ENCODE measurements at regions not wholly inside any gene's neighbourhood (a gene's known extent, or its start where the extent isn't known, plus 50 kb on each side); places are given as distances from the start of the nearest gene placed in this dataset.

DNA sequence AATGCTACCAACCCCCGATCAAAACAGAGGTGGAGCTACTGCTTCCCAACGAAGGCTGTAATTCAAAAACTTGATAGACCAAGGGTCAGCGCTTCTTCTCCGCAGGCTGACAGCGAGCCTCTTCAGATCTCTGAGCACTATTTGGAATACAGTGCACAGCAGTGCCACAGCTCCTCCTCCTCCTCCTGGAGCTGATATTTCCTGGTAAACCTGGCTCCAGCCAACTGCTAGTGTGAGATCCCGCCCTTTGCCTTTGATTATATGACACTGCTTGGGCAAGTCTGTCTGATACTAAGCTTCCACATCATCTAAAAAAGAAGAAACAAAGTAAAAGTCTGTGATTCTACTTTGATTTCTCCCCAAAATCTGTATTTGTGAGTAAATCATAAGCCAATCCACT, 710.5 kb downstream of the DACH1 start:
- Histone ChIP-seq H3K79me2 (ENCODE audit: insufficient read depth, low read length) (no peaks in the 10 kb centered on the region), H3K4me3 (ENCODE audit: insufficient read depth, low read length) (no peak overlapping the region), H3K27me3 (ENCODE audit: insufficient read depth, low read length) (no peaks in the 10 kb centered on the region), H3K9me3 (ENCODE audit: low read depth, low read length) (peaks cover 3% of the 10 kb centered on the region), H2AFZ (ENCODE audit: low read length) (no peak overlapping the region), H3K36me3 (ENCODE audit: insufficient read depth, low read length) (no peaks in the 10 kb centered on the region), H3K4me1 (ENCODE audit: insufficient read depth, low read length) (no peaks in the 10 kb centered on the region), H4K20me1 (ENCODE audit: insufficient read depth, low read length) (no peaks in the 10 kb centered on the region), H3K4me2 (ENCODE audit: insufficient read depth, low read length) (no peak overlapping the region), H3K27ac (ENCODE audit: low read depth, low read length) (no peak overlapping the region)
- DNase-seq (ENCODE audit: insufficient read length, low spot score, missing footprints) = no peak
- no peak for TF ChIP-seq CTCF (IDR thresholded peaks at IDR 0.05; ENCODE audit: extremely low read depth, low read depth, low read length)

DNA sequence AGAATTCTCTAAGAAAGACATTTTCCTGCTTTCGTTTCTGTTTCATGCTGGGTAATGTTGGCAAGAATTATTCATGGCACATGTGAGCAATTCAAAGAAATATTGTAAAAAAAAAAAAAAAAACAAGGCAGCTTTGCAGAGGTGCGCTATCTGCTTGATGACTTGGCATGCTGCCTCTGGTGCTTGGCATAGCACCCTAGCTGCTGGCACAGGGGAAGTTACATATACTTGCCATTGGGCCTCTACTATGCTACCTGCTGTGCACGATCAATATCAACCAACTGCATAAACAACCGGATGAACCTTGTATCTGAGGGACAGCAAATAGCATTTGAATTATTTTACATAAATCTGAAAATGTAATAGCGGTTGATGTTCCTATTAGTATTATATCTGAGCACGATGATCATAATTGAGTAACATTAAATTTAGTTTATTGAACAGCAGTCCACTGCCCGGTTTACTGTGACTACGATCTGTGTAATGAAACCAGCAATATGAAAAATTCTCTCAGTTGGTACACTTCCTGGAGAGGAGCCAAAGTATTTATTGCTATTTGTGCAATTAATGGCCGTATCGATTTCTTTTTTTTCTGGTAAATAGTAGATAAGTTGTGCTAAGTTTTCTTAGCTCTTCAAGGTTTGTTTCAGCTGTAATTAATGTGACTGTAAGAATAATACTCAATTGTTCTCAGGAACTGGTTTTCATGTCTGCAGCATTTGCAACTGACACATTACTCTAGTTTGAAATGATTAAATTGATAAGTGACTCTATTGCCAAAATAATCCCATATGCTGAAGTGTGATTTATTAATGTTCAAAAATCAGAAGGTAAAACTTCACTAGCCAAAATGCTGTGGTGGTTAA, 717.3 kb downstream of the DACH1 start:
- peaks cover 3% of the 10 kb centered on the region for H3K9me3 ChIP-seq (ENCODE audit: low read depth, low read length)
- no peaks in the 10 kb centered on the region for H3K36me3 ChIP-seq (ENCODE audit: insufficient read depth, low read length)
- no peaks in the 10 kb centered on the region for H3K27me3 ChIP-seq (ENCODE audit: insufficient read depth, low read length)
- H3K4me3 ChIP-seq (ENCODE audit: insufficient read depth, low read length) = no peak overlapping the region
- no peaks in the 10 kb centered on the region for H3K4me1 ChIP-seq (ENCODE audit: insufficient read depth, low read length)
- no peak for TF ChIP-seq CTCF (IDR thresholded peaks at IDR 0.05; ENCODE audit: extremely low read depth, low read depth, low read length)
- H4K20me1 ChIP-seq (ENCODE audit: insufficient read depth, low read length) = no peaks in the 10 kb centered on the region
- H2AFZ ChIP-seq (ENCODE audit: low read length) = no peak overlapping the region
- no peak for DNase-seq (ENCODE audit: insufficient read length, low spot score, missing footprints)
- no peaks in the 10 kb centered on the region for H3K79me2 ChIP-seq (ENCODE audit: insufficient read depth, low read length)
- H3K4me2 ChIP-seq (ENCODE audit: insufficient read depth, low read length) = no peak overlapping the region
- H3K27ac ChIP-seq (ENCODE audit: low read depth, low read length) = no peak overlapping the region

GRCh38 chr13:71149046-71149445, 718.0 kb downstream of the DACH1 start:
- Histone ChIP-seq H3K36me3 (ENCODE audit: insufficient read depth, low read length) (no peaks in the 10 kb centered on the region), H3K9me3 (ENCODE audit: low read depth, low read length) (peaks cover 3% of the 10 kb centered on the region), H2AFZ (ENCODE audit: low read length) (no peak overlapping the region), H3K4me3 (ENCODE audit: insufficient read depth, low read length) (no peak overlapping the region), H3K4me1 (ENCODE audit: insufficient read depth, low read length) (no peaks in the 10 kb centered on the region), H3K79me2 (ENCODE audit: insufficient read depth, low read length) (no peaks in the 10 kb centered on the region), H3K27me3 (ENCODE audit: insufficient read depth, low read length) (no peaks in the 10 kb centered on the region), H4K20me1 (ENCODE audit: insufficient read depth, low read length) (no peaks in the 10 kb centered on the region), H3K4me2 (ENCODE audit: insufficient read depth, low read length) (no peak overlapping the region), H3K27ac (ENCODE audit: low read depth, low read length) (no peak overlapping the region)
- DNase-seq (ENCODE audit: insufficient read length, low spot score, missing footprints) = no peak
- no peak for TF ChIP-seq CTCF (IDR thresholded peaks at IDR 0.05; ENCODE audit: extremely low read depth, low read depth, low read length)

GRCh38 chr13:71148396-71148795, 718.6 kb downstream of the DACH1 start:
- H3K36me3 ChIP-seq (ENCODE audit: insufficient read depth, low read length) = no peaks in the 10 kb centered on the region
- no peaks in the 10 kb centered on the region for H3K4me1 ChIP-seq (ENCODE audit: insufficient read depth, low read length)
- H3K9me3 ChIP-seq (ENCODE audit: low read depth, low read length) = peaks cover 3% of the 10 kb centered on the region
- no peak overlapping the region for H3K4me3 ChIP-seq (ENCODE audit: insufficient read depth, low read length)
- TF ChIP-seq CTCF (IDR thresholded peaks at IDR 0.05; ENCODE audit: extremely low read depth, low read depth, low read length) = no peak
- no peak overlapping the region for H3K4me2 ChIP-seq (ENCODE audit: insufficient read depth, low read length)
- no peak for DNase-seq (ENCODE audit: insufficient read length, low spot score, missing footprints)
- H2AFZ ChIP-seq (ENCODE audit: low read length) = no peak overlapping the region
- H3K27me3 ChIP-seq (ENCODE audit: insufficient read depth, low read length) = no peaks in the 10 kb centered on the region
- no peak overlapping the region for H3K27ac ChIP-seq (ENCODE audit: low read depth, low read length)
- H3K79me2 ChIP-seq (ENCODE audit: insufficient read depth, low read length) = no peaks in the 10 kb centered on the region
- no peaks in the 10 kb centered on the region for H4K20me1 ChIP-seq (ENCODE audit: insufficient read depth, low read length)

Data from osteoblast (primary cell).